ENCODE measurements at regions not wholly inside any gene's neighbourhood (a gene's known extent, or its start where the extent isn't known, plus 50 kb on each side); places are given as distances from the start of the nearest gene placed in this dataset.

DNA sequence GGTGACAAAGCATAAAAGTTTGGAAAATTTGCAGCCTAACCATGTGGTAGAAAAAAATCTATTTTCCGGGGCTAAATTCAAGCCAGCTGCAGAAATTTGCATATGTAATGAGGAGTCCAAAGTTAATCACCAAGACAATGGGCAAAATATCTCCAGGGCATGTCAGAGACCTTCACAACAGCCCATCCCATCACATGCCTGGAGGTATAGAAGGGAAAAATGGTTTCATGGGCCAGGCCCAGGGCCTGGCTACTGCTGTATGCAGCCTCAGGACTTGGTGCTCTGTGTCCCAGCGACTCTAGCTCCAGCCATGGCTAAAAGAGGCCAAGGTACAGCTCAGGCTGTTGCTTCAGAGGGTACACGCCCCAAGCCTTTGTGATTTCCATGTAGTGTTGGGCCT lies 655.8 kb upstream of the MGAT4C start:
- ATAC-seq = no peak
- 70% methylated on average over 3 of the region's 3 CpGs for WGBS (ENCODE audit: insufficient coverage)

DNA sequence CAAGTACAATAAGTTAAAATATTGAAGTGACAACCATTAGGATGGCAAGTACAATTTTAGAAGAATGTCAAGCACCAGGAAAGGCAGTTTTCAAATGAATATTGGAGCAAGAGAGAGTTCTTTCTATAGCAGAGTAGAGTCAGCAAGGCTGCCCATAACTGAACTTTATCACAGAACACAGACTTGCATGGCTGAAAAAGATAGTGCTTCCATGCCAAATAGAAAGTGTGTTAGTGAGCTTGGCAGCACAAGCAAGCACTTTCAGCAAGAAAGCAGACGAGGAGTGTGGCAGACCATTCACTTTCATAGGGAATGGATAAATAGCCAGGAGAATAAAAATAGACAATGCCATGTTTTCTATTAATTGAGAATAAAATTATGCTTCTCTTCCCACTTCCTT lies 647.0 kb upstream of the MGAT4C start:
- Histone ChIP-seq H3K9me3 (ENCODE audit: control insufficient read depth, insufficient read depth, low read length) (no peaks in the 10 kb centered on the region), H3K36me3 (ENCODE audit: control insufficient read depth, insufficient read depth, low read length) (no peaks in the 10 kb centered on the region), H3K4me3 (ENCODE audit: low read length) (no peak overlapping the region), H3K4me1 (ENCODE audit: control insufficient read depth, insufficient read depth, low read length) (no peaks in the 10 kb centered on the region), H3K27ac (ENCODE audit: low read length) (no peak overlapping the region), H3K27me3 (ENCODE audit: control insufficient read depth, insufficient read depth, low read length) (no peaks in the 10 kb centered on the region)
- no peaks in the 10 kb centered on the region for H3K36me3 Mint-ChIP-seq
- TF ChIP-seq, protein P1, sequence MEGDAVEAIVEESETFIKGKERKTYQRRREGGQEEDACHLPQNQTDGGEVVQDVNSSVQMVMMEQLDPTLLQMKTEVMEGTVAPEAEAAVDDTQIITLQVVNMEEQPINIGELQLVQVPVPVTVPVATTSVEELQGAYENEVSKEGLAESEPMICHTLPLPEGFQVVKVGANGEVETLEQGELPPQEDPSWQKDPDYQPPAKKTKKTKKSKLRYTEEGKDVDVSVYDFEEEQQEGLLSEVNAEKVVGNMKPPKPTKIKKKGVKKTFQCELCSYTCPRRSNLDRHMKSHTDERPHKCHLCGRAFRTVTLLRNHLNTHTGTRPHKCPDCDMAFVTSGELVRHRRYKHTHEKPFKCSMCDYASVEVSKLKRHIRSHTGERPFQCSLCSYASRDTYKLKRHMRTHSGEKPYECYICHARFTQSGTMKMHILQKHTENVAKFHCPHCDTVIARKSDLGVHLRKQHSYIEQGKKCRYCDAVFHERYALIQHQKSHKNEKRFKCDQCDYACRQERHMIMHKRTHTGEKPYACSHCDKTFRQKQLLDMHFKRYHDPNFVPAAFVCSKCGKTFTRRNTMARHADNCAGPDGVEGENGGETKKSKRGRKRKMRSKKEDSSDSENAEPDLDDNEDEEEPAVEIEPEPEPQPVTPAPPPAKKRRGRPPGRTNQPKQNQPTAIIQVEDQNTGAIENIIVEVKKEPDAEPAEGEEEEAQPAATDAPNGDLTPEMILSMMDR (IDR thresholded peaks at IDR 0.05) = no peak
- no peaks in the 10 kb centered on the region for H3K4me1 Mint-ChIP-seq
- ATAC-seq (no peak), DNase-seq (no peak)
- H3K27me3 Mint-ChIP-seq (ENCODE audit: low read depth in 2 of 2) = no peaks in the 10 kb centered on the region
- WGBS (ENCODE audit: insufficient coverage) = 75% methylated on average over 1 of the region's 1 CpG
- no peak overlapping the region for H3K4me3 Mint-ChIP-seq
- no peak overlapping the region for H3K27ac Mint-ChIP-seq
- peaks cover 4 to 14% of the 10 kb centered on the region in 2 donors for H3K9me3 Mint-ChIP-seq
- intact Hi-C loops (cut with micrococcal nuclease) = no loop called here

More for the DNA sequence above, 655.8 kb upstream of the MGAT4C start:
- no peak for DNase-seq
- H3K4me1 ChIP-seq (ENCODE audit: control insufficient read depth, insufficient read depth, low read length) = no peaks in the 10 kb centered on the region
- H3K27ac Mint-ChIP-seq = no peak overlapping the region
- no peak overlapping the region for H3K27ac ChIP-seq (ENCODE audit: low read length)
- H3K36me3 ChIP-seq (ENCODE audit: control insufficient read depth, insufficient read depth, low read length) = no peaks in the 10 kb centered on the region
- H3K9me3 ChIP-seq (ENCODE audit: control insufficient read depth, insufficient read depth, low read length) = peaks cover 6% of the 10 kb centered on the region
- H3K4me1 Mint-ChIP-seq = no peaks in the 10 kb centered on the region
- TF ChIP-seq, protein P1 (IDR thresholded peaks at IDR 0.05) = no peak
- no peaks in the 10 kb centered on the region for H3K36me3 Mint-ChIP-seq
- H3K27me3 ChIP-seq (ENCODE audit: control insufficient read depth, insufficient read depth, low read length) = no peaks in the 10 kb centered on the region
- H3K4me3 ChIP-seq (ENCODE audit: low read length) = no peak overlapping the region
- intact Hi-C loops (cut with micrococcal nuclease) = no loop called here
- H3K9me3 Mint-ChIP-seq = peaks cover 7 to 9% of the 10 kb centered on the region in 2 donors
- H3K27me3 Mint-ChIP-seq (ENCODE audit: low read depth in 2 of 2) = no peaks in the 10 kb centered on the region
- H3K4me3 Mint-ChIP-seq = no peak overlapping the region

DNA sequence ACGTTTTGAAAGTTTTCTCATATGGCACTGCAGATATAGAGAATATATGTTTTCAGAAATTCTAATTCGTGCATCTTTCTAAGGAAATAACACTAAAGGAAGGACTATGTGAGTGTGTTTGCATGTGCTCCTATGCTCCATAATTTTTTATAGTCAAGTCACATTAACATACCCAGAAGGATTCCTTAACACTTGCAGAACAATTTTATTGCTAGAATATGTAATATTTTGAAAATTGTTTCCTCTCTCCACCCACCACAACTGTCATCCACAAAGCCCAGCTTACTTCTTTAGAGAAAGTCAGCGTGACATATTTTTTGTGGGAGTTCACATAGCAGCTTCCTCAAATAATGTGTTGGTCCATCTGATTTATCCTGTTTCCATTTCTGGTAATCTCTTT lies 604.6 kb upstream of the MGAT4C start:
- WGBS (ENCODE audit: insufficient coverage) = 78% methylated on average over 2 of the region's 3 CpGs

DNA sequence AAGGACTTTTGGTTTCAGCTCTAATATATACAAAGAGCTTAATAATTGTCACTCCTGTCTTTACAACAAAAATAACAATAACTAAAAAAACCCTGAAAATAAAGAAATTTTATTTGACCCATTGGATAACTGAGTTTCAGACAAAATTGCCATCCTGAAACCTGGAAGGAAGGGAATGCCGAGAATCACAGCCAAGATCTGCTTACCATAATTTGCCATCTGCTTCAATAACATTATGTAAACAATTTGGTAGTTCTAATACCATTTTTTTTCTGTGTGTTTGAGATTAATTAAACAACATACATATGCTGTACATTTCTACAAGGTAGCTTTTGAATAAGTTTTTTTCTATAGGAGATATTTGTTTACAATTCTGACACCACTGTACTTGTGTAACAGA lies 596.3 kb upstream of the MGAT4C start:
- no peak overlapping the region for H3K27ac Mint-ChIP-seq
- H3K27me3 Mint-ChIP-seq (ENCODE audit: low read depth in 2 of 2) = no peaks in the 10 kb centered on the region
- no peaks in the 10 kb centered on the region for H3K4me1 Mint-ChIP-seq
- no peak for DNase-seq
- TF ChIP-seq, protein P1 (IDR thresholded peaks at IDR 0.05) = no peak
- H3K9me3 Mint-ChIP-seq = peaks cover 6 to 8% of the 10 kb centered on the region in 2 donors
- ATAC-seq = no peak
- no CpG with 5 or more reads among the region's 1 CpG for WGBS (ENCODE audit: insufficient coverage)
- intact Hi-C loops (cut with micrococcal nuclease) = no loop called here
- Histone ChIP-seq H3K4me1 (ENCODE audit: control insufficient read depth, insufficient read depth, low read length) (no peaks in the 10 kb centered on the region), H3K36me3 (ENCODE audit: control insufficient read depth, insufficient read depth, low read length) (no peaks in the 10 kb centered on the region), H3K27me3 (ENCODE audit: control insufficient read depth, insufficient read depth, low read length) (no peaks in the 10 kb centered on the region), H3K9me3 (ENCODE audit: control insufficient read depth, insufficient read depth, low read length) (no peaks in the 10 kb centered on the region), H3K27ac (ENCODE audit: low read length) (no peak overlapping the region), H3K4me3 (ENCODE audit: low read length) (no peak overlapping the region)
- H3K4me3 Mint-ChIP-seq = no peak overlapping the region
- H3K36me3 Mint-ChIP-seq = no peaks in the 10 kb centered on the region

More for the DNA sequence above, 604.6 kb upstream of the MGAT4C start:
- Mint-ChIP-seq H3K27ac (no peak overlapping the region), H3K27me3 (ENCODE audit: low read depth in 2 of 2) (no peaks in the 10 kb centered on the region), H3K4me1 (no peaks in the 10 kb centered on the region), H3K36me3 (no peaks in the 10 kb centered on the region), H3K4me3 (no peak overlapping the region), H3K9me3 (peaks cover 4 to 8% of the 10 kb centered on the region in 2 donors)
- intact Hi-C loops (cut with micrococcal nuclease) = no loop called here
- Histone ChIP-seq H3K36me3 (ENCODE audit: control insufficient read depth, insufficient read depth, low read length) (no peaks in the 10 kb centered on the region), H3K9me3 (ENCODE audit: control insufficient read depth, insufficient read depth, low read length) (no peaks in the 10 kb centered on the region), H3K27me3 (ENCODE audit: control insufficient read depth, insufficient read depth, low read length) (no peaks in the 10 kb centered on the region), H3K4me3 (ENCODE audit: low read length) (no peak overlapping the region), H3K4me1 (ENCODE audit: control insufficient read depth, insufficient read depth, low read length) (no peaks in the 10 kb centered on the region), H3K27ac (ENCODE audit: low read length) (no peak overlapping the region)
- TF ChIP-seq, protein P1 (IDR thresholded peaks at IDR 0.05) = no peak
- DNase-seq = no peak
- ATAC-seq = no peak
